ENCODE measurements at regions not wholly inside any gene's neighbourhood (a gene's known extent, or its start where the extent isn't known, plus 50 kb on each side); places are given as distances from the start of the nearest gene placed in this dataset.

DNA sequence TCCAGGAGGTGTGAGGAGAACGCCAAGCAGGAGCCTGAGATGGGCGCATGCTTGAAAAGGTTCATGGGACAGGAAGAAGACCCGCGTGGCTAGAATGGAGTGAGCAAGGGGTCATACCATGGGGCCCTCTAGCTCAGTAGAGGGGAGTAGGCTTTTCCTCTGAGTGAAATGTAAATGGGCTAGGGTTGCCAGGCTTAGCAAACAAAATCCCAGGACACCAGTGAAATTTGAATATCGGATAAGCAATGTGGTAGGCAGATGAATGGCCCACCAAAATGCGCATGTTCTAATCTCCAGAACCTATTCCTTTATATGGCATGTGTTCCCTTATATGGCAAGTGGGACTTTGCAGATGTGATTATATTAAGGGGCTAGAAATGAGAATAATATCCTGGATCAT, 174.1 kb upstream of the CCDC68 start:
- no peaks in the 10 kb centered on the region for H3K36me3 ChIP-seq (ENCODE audit: insufficient read depth)
- H3K9ac ChIP-seq: no peak overlapping the region
- no peaks in the 10 kb centered on the region for H4K20me1 ChIP-seq (ENCODE audit: insufficient read depth)
- no peaks in the 10 kb centered on the region for H3K27me3 ChIP-seq (ENCODE audit: insufficient read depth, low read depth)
- TF ChIP-seq, protein P1, sequence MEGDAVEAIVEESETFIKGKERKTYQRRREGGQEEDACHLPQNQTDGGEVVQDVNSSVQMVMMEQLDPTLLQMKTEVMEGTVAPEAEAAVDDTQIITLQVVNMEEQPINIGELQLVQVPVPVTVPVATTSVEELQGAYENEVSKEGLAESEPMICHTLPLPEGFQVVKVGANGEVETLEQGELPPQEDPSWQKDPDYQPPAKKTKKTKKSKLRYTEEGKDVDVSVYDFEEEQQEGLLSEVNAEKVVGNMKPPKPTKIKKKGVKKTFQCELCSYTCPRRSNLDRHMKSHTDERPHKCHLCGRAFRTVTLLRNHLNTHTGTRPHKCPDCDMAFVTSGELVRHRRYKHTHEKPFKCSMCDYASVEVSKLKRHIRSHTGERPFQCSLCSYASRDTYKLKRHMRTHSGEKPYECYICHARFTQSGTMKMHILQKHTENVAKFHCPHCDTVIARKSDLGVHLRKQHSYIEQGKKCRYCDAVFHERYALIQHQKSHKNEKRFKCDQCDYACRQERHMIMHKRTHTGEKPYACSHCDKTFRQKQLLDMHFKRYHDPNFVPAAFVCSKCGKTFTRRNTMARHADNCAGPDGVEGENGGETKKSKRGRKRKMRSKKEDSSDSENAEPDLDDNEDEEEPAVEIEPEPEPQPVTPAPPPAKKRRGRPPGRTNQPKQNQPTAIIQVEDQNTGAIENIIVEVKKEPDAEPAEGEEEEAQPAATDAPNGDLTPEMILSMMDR (conservative IDR thresholded peaks at IDR 0.05; ENCODE audit: low read depth, low read length): no peak
- no peaks in the 10 kb centered on the region for H3K4me1 ChIP-seq (ENCODE audit: low read depth, poor library complexity, severe bottlenecking)
- no peak overlapping the region for H3K27ac ChIP-seq
- no peak overlapping the region for H3K4me2 ChIP-seq
- no peaks in the 10 kb centered on the region for H3K79me2 ChIP-seq (ENCODE audit: insufficient read depth, low read depth)
- H2AFZ ChIP-seq (ENCODE audit: low read depth): no peak overlapping the region
- no peak overlapping the region for H3K4me3 ChIP-seq (IDR thresholded peaks at IDR 0.05; ENCODE audit: insufficient read depth, low read depth, low read length)

DNA sequence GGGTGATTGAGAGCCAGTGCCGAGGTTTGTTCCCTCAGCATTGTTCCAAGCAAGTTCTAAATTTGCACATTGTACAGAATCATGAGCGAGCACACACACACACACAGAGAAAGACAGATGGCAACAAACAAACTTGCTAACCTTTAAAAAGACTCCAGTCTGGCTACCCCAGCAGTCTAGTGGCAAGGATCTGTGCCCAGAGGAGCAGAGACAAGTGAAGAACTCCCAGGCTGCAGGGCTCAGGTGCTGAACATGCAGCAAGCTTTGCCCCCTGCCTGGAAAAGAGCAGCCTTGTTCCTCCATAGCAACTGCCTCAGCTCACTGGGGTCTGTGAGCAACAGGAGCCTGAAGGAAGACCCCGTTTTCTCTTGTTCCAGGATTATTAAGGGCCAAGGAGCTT, 169.2 kb upstream of the CCDC68 start:
- H3K79me2 ChIP-seq (ENCODE audit: insufficient read depth, low read depth): no peaks in the 10 kb centered on the region

DNA sequence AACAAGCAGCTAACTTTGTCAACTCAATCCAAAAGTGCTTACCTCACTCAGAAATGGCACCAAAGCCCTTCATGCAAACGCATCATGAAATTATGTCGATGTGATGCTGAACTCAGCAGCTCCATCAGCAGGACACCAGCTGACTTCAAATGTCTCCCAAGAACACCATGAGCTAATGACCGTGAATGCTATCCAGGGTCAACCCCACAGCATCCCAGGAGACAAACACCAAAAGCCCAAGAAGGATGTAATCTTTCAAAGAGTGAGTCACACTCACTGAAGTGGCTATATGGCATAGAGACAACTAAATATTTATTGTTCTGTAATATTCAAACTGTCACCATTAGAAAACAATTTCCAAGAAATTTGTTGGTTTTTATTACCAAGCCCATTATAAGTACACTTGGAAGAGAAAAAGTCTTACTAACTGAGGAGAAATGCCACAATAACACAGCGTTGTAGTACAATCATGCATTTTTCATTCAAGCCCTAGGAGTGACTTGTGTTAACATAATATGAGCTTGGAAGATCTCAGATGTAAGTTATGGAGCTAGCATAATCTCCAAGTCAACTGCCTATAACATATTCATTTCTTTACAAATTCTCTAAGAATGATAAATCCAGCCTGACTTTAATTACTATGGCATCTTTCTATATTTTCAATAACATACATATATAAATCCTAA, 165.0 kb upstream of the CCDC68 start:
- H3K27me3 ChIP-seq (ENCODE audit: insufficient read depth, low read depth): no peaks in the 10 kb centered on the region
- no peak overlapping the region for H3K27ac ChIP-seq
- no peak overlapping the region for H3K4me3 ChIP-seq (IDR thresholded peaks at IDR 0.05; ENCODE audit: insufficient read depth, low read depth, low read length)
- H2AFZ ChIP-seq (ENCODE audit: low read depth): no peak overlapping the region
- H3K79me2 ChIP-seq (ENCODE audit: insufficient read depth, low read depth): no peaks in the 10 kb centered on the region
- H4K20me1 ChIP-seq (ENCODE audit: insufficient read depth): no peaks in the 10 kb centered on the region
- H3K9ac ChIP-seq: no peak overlapping the region
- H3K36me3 ChIP-seq (ENCODE audit: insufficient read depth): no peaks in the 10 kb centered on the region
- H3K4me2 ChIP-seq: no peak overlapping the region
- H3K4me1 ChIP-seq (ENCODE audit: low read depth, poor library complexity, severe bottlenecking): no peaks in the 10 kb centered on the region
- TF ChIP-seq, protein P1 (conservative IDR thresholded peaks at IDR 0.05; ENCODE audit: low read depth, low read length): no peak

More for the DNA sequence above, 169.2 kb upstream of the CCDC68 start:
- Histone ChIP-seq H3K4me3 (IDR thresholded peaks at IDR 0.05; ENCODE audit: insufficient read depth, low read depth, low read length) (no peak overlapping the region), H2AFZ (ENCODE audit: low read depth) (no peak overlapping the region), H3K27ac (no peak overlapping the region), H3K27me3 (ENCODE audit: insufficient read depth, low read depth) (no peaks in the 10 kb centered on the region), H3K4me1 (ENCODE audit: low read depth, poor library complexity, severe bottlenecking) (no peaks in the 10 kb centered on the region), H4K20me1 (ENCODE audit: insufficient read depth) (no peaks in the 10 kb centered on the region), H3K4me2 (no peak overlapping the region), H3K36me3 (ENCODE audit: insufficient read depth) (no peaks in the 10 kb centered on the region), H3K9ac (no peak overlapping the region)
- TF ChIP-seq, protein P1 (conservative IDR thresholded peaks at IDR 0.05; ENCODE audit: low read depth, low read length): no peak

DNA sequence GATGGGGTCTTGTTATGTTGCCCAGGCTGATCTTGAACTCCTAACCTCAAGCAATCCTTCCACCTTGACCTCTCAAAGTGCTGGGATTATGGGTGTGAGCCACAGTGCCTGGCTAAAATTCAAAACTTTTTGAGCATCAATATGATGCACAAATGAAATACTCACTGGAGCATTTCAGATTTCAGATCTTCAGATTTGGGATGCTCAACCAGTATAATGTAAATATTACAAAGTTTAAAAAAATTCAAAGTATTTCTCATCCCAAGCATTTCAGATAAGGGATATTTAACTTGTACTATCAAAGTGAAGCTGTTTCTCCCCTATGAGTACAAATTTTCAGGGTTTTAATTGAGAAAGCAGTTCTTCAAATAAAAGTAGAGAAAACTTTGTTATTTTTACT, 164.1 kb upstream of the CCDC68 start:
- no peak overlapping the region for H3K4me3 ChIP-seq (IDR thresholded peaks at IDR 0.05; ENCODE audit: insufficient read depth, low read depth, low read length)
- no peak overlapping the region for H3K27ac ChIP-seq
- H3K4me2 ChIP-seq: no peak overlapping the region
- no peaks in the 10 kb centered on the region for H4K20me1 ChIP-seq (ENCODE audit: insufficient read depth)
- TF ChIP-seq, protein P1 (conservative IDR thresholded peaks at IDR 0.05; ENCODE audit: low read depth, low read length): no peak
- no peaks in the 10 kb centered on the region for H3K79me2 ChIP-seq (ENCODE audit: insufficient read depth, low read depth)
- H3K4me1 ChIP-seq (ENCODE audit: low read depth, poor library complexity, severe bottlenecking): no peaks in the 10 kb centered on the region
- no peaks in the 10 kb centered on the region for H3K36me3 ChIP-seq (ENCODE audit: insufficient read depth)
- H2AFZ ChIP-seq (ENCODE audit: low read depth): no peak overlapping the region
- H3K9ac ChIP-seq: no peak overlapping the region
- H3K27me3 ChIP-seq (ENCODE audit: insufficient read depth, low read depth): no peaks in the 10 kb centered on the region
